Mesenteric fat pad (tissue), 1 donor: ENCODE measurements at regions not wholly inside any gene's neighbourhood (a gene's known extent, or its start where the extent isn't known, plus 50 kb on each side); places are given as distances from the start of the nearest gene placed in this dataset.
"Not testable (repeated sequence)": the region's sequence is repeated elsewhere in the genome, so short reads cannot be mapped to it uniquely, and the experiment has no call there.

Experiments
- DNase-seq: peaks from one replicate; pipeline ENCODE4 v3.0.0-alpha.2; 2020; ENCODE audit warnings: low spot score
- donor health status: DM: yes; HTN: yes; CAD: no.

DNA sequence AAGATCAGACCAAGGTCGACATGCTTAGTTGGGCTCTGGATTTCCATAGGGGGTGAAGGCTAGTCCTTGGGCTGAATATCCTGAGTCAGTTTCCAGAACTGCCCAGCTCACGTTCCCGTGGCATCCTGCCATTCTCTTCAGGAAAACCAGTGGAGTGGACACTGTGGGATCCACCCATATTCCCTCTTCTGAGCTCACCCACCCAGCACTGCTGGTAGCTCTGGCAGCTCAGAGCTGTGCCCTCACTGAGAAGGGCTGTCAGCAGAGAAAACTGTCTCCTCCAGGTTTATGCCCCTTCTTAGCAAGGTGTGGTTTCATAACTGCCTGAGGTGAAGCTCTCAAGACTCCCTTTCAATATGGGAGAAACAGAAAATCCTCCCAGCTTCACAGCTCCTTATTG, 111.7 kb downstream of the GGTLC2 start:
- no peak for DNase-seq

- not testable (repeated sequence) for DNase-seq
These were observed 112.3 kb downstream of the GGTLC2 start for GRCh38 chr22:22756551-22757201.

GRCh38 chr22:22758101-22758807, 113.8 kb downstream of the GGTLC2 start:
- not testable (repeated sequence) for DNase-seq

DNA sequence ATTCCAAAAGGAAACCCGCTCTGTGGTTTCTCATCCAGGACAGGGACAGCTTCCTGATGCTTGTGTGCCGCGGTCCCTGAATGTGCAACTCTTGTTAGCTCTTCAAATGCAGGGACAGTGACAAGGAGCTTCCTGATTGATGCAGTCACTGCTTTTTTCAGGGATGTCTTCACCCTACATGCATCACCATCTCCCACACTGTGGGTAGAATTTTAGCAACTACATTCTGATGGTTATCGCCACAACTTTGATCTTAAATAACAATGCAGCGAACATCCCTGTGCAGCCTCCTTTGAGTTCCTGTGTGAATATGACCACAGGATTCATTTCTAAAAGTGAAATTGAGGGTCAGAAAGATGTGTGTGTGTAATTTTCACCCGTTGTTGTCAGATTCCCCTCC, 115.0 kb downstream of the GGTLC2 start:
- DNase-seq = no peak

GRCh38 chr22:22759889-22760546, 115.6 kb downstream of the GGTLC2 start:
- DNase-seq = no peak

DNA sequence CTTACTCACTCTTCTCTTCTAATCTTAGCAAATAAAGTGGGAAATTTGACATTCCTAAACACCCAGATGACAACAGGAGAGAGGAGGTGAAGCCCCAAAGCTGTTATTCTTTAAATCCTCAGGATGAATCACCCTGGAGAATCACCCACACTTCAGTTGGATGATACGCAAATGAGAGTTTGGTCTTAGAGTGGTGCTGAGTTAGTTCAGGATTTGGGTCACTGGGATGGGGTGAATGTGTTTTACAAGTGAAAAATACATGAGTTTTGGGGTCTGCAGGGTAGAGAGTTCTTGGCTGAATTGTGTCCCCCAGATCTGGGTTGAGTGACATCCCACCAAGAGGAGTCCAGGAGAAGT, 117.2 kb downstream of the GGTLC2 start:
- no peak for DNase-seq

GRCh38 chr22:22761963-22762772, 117.8 kb downstream of the GGTLC2 start:
- DNase-seq = no peak

GRCh38 chr22:22763512-22763911, 119.1 kb downstream of the GGTLC2 start:
- DNase-seq = no peak

GRCh38 chr22:22764085-22764484, 119.7 kb downstream of the GGTLC2 start:
- no peak for DNase-seq

- DNase-seq = peak; percentile 82
These were observed 119.6 kb upstream of the IGLL5 start for GRCh38 chr22:22767876-22768602.

DNA sequence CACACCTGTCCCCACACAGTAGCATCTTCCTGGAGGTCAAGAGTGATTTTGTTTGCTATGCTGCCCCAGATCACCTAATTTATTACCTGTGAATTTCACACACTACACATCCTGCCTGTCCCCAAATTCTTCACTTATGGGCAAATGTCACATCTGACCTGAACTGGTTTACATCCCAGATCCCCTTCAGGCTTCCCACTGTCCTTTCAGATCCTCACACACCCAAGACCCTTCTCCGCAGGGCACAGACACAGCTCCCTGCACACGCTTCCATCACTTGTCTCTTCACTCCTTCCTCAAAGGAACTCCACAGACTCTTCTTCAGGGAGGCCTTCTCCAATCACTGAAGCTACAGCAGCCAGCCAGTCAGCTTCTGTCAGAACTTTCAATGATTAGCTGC, 118.7 kb upstream of the IGLL5 start:
- DNase-seq = no peak

DNA sequence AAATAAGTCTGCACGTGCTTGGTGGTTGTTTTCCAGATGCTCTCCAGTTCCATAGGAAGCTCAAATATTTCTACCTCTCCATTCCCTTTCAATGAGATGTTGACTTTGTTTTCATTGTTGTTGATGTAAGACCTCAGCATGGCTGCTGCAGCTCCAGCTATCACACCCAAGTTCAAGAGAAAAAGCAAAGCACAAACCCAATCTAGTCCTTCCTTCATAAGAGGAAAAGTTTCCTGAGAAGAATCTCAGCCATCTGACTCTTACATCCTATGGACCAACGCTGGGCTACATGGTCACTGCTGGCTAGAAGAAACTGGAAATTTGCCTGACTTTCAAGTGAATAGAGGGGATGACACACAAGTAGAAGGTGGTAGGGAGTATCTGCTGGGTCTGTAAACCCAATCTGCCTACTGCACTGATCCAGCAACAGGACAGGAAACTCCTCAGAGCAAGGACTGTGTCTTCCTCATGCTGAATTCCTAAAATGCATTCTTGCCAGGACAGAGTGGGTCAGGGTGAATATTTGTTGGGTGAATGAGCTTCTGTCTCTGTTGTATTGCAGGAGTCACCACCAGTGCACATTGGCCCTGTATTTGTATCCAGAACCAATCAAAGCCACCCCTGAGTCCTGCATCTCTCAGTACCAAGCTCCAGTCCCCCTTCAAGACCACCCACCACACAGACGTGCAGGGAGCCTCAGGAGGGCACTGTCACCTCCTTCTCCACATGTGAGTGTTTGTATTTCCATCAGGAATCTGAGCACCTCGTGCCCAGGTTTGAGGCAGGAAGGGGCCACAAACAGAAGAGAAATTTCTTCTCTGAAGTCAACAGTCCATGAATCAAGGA, 118.0 kb upstream of the IGLL5 start:
- DNase-seq = no peak

- DNase-seq = peak; percentile 55
These were observed 117.2 kb upstream of the IGLL5 start for GRCh38 chr22:22770280-22770871.

DNA sequence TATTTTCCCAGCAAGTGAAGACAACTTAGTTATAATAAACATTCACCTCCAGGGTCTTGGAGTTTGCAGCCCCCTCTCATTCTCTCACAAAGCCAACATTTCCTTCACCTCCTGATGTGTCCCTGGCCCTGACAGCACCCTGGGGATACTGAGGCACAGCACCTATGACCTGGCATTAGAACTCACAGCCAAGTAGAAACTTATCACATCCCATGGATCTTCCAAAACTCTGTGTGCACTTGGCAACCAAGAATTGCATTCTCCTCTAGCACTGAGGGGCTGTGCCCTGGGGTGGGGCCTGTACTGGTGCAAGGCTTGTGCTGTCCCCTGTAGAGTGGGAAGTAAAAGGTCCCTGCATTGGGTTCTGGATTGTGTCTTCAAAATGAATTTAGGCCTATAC, 116.7 kb upstream of the IGLL5 start:
- peak; percentile 41 for DNase-seq

DNA sequence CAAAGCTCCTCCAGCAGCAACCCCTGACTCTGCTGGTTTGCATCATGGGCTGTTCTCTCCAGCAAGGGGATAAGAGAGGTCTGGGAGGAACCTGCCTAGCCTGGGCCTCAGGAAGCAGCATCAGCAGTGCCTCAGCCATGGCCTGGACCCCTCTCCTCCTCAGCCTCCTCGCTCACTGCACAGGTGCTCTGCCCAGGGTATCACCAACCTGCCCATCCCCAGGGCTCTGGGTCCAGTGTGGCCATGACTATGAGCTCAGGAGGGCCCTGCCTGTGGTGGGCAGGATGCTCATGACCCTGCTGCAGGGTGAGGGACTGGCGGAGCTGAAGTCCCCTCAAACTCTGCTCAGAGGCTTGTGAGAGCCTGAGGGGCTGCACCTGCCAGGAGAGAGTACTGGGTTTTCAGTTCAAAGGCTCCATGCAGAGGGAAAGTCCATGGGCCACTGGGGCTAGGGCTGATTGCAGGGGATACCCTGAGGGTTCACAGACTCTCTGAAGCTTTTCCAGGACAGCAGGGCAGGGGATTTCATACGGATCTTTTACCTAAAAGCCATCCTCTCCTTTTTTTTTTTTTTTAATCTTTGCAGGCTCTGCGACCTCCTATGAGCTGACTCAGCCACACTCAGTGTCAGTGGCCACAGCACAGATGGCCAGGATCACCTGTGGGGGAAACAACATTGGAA, 115.8 kb upstream of the IGLL5 start:
- peak; percentile 68 for DNase-seq

DNA sequence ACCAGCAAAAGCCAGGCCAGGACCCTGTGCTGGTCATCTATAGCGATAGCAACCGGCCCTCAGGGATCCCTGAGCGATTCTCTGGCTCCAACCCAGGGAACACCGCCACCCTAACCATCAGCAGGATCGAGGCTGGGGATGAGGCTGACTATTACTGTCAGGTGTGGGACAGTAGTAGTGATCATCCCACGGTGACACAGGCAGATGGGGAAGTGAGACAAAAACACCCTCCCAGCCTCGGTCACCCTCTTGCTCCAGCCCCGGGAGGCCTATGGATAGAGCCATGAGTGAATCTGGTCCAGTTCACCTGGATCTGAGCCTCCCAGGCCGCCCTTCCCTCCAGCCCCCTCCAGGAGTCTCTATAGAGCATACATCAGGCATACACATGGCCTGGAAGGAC, 115.2 kb upstream of the IGLL5 start:
- DNase-seq = peak; percentile 73

DNA sequence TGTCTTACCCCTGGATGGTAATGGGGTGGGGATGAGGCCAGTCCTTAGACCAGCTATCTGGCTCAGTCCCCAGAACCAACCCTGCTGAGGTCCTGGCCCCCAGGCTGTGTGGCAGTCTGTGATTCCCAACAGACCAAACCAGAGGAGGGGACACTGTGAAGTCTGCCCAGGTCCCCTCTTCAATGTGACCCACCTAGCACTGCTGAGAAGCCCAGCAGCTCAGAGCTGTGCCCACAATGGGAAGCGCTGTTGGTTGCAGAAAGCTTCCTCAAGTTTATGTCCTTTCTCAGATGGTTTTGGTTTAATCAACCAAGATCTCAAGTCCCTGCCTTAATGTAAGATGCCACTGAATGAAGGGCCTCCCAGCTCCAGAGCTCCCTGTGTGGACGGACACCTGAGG, 114.7 kb upstream of the IGLL5 start:
- peak; percentile 33 for DNase-seq

DNA sequence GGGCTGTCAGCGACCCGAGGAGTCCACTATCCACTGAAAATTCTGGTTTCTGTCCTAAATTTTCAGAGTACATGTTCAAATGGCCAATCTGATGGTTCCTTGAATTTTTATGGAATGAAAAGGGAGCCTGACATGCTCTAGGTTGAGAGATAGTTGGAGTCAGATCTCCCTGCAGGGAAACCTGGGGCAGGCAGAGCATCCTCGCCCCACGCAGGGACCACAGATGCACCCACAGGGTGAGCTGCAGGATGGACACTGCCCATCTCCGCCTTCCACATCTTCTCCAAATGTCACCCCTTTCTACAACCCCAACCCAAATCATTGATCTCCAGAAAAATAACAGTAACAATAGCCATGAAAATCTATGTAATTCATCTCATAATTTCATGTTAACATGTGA, 114.2 kb upstream of the IGLL5 start:
- no peak for DNase-seq

DNA sequence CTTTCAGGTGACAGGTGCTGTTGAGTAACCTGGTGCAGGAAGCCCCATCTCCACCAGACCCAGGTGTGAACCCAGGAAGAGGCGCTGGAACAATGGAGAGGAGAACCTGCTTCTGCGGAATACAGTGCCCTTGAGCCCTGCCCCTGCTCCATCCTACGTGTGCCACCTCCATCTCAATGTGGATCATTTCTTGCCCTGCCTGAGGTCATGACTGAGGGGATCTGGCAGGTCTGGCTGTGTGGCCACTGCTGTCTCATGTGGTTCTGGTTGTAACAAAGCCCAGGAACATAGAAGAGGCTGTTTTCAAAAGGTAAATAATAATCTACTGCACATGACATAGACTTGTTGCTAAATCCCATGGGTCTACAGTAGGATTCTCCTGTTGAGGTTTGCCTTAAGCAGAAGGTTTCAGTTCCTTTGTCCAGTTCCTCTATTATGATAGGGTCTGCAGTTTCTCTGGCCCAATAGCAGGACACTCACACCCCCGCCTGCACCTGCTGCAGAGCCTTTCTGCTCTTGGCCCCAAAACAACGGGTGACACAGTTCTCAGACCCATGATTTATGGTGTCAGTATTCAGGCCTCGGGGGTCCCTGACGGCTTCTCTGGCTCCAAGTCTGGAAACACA, 113.5 kb upstream of the IGLL5 start:
- DNase-seq = no peak
